ENCODE measurements at regions not wholly inside any gene's neighbourhood (a gene's known extent, or its start where the extent isn't known, plus 50 kb on each side); places are given as distances from the start of the nearest gene placed in this dataset.

DNA sequence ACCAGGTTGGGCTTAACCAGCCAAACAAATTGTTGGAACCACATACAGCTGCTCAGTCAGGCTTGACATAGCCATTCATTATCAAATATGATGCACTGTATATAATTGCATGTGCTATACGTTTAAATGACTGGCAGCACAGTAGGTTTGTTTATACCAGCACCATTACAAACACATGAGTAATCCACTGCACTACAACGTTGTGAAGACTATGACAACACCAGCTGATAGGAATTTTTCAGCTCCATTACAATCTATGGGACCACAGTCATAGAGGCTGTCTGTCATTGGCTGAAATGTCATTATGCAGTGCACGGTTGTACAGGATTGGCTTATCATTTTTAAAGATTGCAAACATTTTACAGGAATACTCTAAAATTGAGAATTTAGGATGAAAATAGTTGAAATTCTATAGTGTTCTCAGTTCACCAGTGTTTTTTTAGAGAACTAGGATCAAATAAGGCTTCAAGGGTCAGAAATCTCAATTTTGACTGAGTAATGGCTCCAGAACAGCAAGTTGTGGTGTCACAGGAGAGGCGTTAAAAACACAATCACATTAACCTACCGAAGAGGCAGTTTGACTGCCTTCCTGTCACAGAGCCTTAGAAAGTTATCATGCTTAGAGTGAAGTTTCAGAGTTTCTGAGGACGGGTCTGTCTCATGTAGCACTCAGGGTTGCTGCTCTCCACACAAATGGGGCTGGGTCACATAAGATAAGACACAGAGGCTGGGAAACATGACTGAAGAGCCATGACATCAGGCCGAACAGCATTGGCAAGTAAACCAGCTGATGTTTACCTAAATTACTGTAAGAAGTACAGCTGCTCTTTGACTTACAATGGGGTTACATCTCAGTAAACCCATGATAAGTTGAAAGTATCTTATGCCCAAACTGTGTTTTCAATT, 60.7 kb upstream of the SMLR1 start:
- DNase-seq (ENCODE audit: low spot score): no peak

DNA sequence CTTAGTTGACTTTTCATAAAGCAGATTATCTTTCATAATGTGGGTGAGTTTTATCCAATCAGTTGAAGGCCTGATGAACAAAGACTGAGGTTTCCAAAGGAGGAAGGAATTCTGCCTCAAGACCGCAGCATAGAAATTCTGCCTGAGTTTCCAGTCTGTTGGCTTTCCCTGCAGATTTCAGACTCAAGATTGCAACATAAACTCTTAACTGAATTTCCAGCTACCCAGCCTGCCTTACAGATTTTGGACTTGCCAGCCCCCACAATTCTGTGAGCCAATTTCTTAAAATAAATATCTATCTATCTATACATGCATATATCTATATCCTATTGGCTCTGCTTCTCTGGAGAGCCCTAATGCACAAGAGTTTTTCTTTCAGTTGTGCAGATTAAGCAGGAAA, 57.3 kb upstream of the SMLR1 start:
- DNase-seq (ENCODE audit: low spot score): no peak

DNA sequence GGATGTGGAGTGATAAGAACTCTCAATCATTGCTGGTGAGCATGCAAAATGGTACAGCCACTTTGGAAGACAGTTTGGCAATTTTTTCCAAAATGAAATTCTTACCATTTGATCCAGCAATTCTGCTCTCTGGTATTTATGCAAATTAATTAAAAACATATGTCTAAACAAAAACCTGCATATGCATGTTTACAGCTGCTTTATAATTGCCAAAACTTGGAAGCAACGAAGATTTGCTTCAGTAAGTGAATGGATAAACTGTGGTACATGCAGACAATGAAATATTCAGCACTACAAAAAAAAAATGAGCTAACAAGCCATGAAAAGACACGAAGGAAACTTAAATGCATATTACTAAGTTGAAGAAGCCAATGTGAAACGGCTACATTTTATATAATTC, 55.5 kb upstream of the SMLR1 start:
- no peak for DNase-seq (ENCODE audit: low spot score)

DNA sequence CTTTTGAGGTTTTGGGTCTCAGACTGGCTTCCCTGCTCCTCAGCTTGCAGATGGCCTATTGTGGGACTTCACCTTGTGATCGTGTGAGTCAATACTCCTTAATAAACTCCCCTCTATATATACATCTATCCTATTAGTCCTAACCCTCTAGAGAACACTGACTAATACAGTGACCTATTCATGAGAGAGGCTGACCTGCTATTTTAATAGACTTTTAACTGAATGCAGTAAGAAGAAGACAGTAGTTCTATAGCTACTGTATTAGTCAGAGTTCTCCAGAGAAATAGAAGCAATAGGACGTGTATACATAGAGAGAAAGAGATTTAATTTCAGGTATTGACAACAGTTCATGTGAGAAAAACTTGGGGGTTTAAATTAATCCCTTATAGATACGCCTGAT, 53.3 kb upstream of the SMLR1 start:
- no peak for DNase-seq (ENCODE audit: low spot score)

DNA sequence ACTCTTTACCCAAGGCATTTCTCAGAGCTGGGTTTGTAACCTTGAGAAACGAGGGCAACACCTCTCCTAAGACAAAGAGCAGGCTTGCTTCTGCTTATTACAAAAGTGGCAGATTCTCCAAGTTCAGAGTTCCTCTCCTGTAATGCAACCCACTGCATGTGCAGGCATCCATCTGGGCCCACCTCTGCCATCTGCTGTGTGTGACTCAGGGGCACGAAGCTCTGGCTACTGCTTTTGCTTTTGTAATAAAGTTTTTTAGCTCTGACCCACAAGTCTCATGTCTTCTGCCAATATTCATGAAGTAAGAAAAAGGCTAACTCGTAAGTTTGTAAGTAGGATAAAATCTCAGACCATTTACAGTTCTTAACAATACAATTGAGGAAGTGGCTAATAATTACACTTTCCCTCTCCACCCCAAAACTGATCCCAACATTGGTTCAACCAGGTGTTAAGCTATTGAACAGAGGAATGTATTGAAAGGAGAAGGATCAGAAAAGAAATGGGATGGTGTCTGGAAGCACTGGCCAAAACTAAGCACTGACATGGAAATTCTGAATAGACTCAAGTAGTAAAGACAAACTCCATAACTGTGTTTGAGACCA, 51.7 kb upstream of the SMLR1 start:
- no peak for DNase-seq (ENCODE audit: low spot score)

- no peak for DNase-seq (ENCODE audit: low spot score)
Measured at GRCh38 chr6:130776287-130776925, 50.8 kb upstream of the SMLR1 start.

Data from HuH-7 (cell line).